ENCODE measurements at regions not wholly inside any gene's neighbourhood (a gene's known extent, or its start where the extent isn't known, plus 50 kb on each side); places are given as distances from the start of the nearest gene placed in this dataset.

GRCh38 chr7:94761451-94761850 is 105.5 kb upstream of the SGCE start:
- no peak for TF ChIP-seq CTCF (IDR thresholded peaks at IDR 0.05)
- H3K27me3 Mint-ChIP-seq = no peaks in the 10 kb centered on the region
- intact Hi-C loops (cut with DNase I, micrococcal nuclease) = no loop called here
- no peak overlapping the region for H3K4me3 Mint-ChIP-seq
- H3K36me3 ChIP-seq (ENCODE audit: insufficient read depth, low read length) = no peaks in the 10 kb centered on the region
- no peaks in the 10 kb centered on the region for H3K4me1 ChIP-seq (ENCODE audit: insufficient read depth, low read length)
- no peak for DNase-seq
- H3K9me3 ChIP-seq (ENCODE audit: control insufficient read depth in 1 of 2, insufficient read depth in 1 of 2, low read length in 2 of 2) = peaks cover 0 to 4% of the 10 kb centered on the region in 2 experiments
- H3K9me3 Mint-ChIP-seq = peaks cover 4% of the 10 kb centered on the region
- no peak overlapping the region for H3K27ac ChIP-seq (ENCODE audit: low read depth in 1 of 2, low read length in 2 of 2)
- ChIA-PET POLR2A (no interaction called here), CTCF (interaction anchor here (1.7 kb wide), 1 partner anchor 9 kb away, joined by 3 read pairs; no protein-coding TSS in a partner anchor)
- H3K36me3 Mint-ChIP-seq (ENCODE audit: low read depth) = no peaks in the 10 kb centered on the region
- no peaks in the 10 kb centered on the region for H3K4me1 Mint-ChIP-seq (ENCODE audit: low read depth)
- ATAC-seq (ENCODE audit: poor library complexity) = no peak
- no peak overlapping the region for H3K27ac Mint-ChIP-seq
- no peak overlapping the region for H3K4me3 ChIP-seq (ENCODE audit: low read length)
- H3K27me3 ChIP-seq (ENCODE audit: control insufficient read depth in 1 of 2, insufficient read depth in 2 of 2, low read length in 2 of 2) = no peaks in the 10 kb centered on the region

GRCh38 chr7:94763268-94763667 is 107.3 kb upstream of the SGCE start:
- Histone ChIP-seq H3K27me3 (ENCODE audit: control insufficient read depth in 1 of 2, insufficient read depth in 2 of 2, low read length in 2 of 2) (no peaks in the 10 kb centered on the region), H3K9me3 (ENCODE audit: control insufficient read depth in 1 of 2, insufficient read depth in 1 of 2, low read length in 2 of 2) (no peaks in the 10 kb centered on the region), H3K36me3 (ENCODE audit: insufficient read depth, low read length) (no peaks in the 10 kb centered on the region), H3K4me3 (ENCODE audit: low read length) (no peak overlapping the region), H3K4me1 (ENCODE audit: insufficient read depth, low read length) (no peaks in the 10 kb centered on the region), H3K27ac (ENCODE audit: low read depth in 1 of 2, low read length in 2 of 2) (no peak overlapping the region)
- Mint-ChIP-seq H3K36me3 (ENCODE audit: low read depth) (no peaks in the 10 kb centered on the region), H3K27ac (no peak overlapping the region), H3K4me3 (no peak overlapping the region), H3K9me3 (peaks cover 4% of the 10 kb centered on the region), H3K4me1 (ENCODE audit: low read depth) (no peaks in the 10 kb centered on the region), H3K27me3 (peaks cover 4% of the 10 kb centered on the region)
- ChIA-PET POLR2A (no interaction called here), CTCF (no interaction called here)
- intact Hi-C loops (cut with DNase I, micrococcal nuclease) = no loop called here
- ATAC-seq (ENCODE audit: poor library complexity) (no peak), DNase-seq (no peak)
- no peak for TF ChIP-seq CTCF (IDR thresholded peaks at IDR 0.05)

GRCh38 chr7:94769724-94770123 is 113.8 kb upstream of the SGCE start:
- Mint-ChIP-seq H3K36me3 (ENCODE audit: low read depth) (no peaks in the 10 kb centered on the region), H3K9me3 (no peaks in the 10 kb centered on the region), H3K4me1 (ENCODE audit: low read depth) (no peaks in the 10 kb centered on the region), H3K27ac (no peak overlapping the region), H3K27me3 (peaks cover 20% of the 10 kb centered on the region), H3K4me3 (no peak overlapping the region)
- Histone ChIP-seq H3K9me3 (ENCODE audit: control insufficient read depth in 1 of 2, insufficient read depth in 1 of 2, low read length in 2 of 2) (peaks cover 0 to 6% of the 10 kb centered on the region in 2 experiments), H3K4me1 (ENCODE audit: insufficient read depth, low read length) (no peaks in the 10 kb centered on the region), H3K27ac (ENCODE audit: low read depth in 1 of 2, low read length in 2 of 2) (no peak overlapping the region), H3K36me3 (ENCODE audit: insufficient read depth, low read length) (no peaks in the 10 kb centered on the region), H3K4me3 (ENCODE audit: low read length) (no peak overlapping the region), H3K27me3 (ENCODE audit: control insufficient read depth in 1 of 2, insufficient read depth in 2 of 2, low read length in 2 of 2) (no peaks in the 10 kb centered on the region)
- POLR2A ChIA-PET = no interaction called here
- DNase-seq (no peak), ATAC-seq (ENCODE audit: poor library complexity) (no peak)
- intact Hi-C loops (cut with DNase I, micrococcal nuclease) = no loop called here
- CTCF ChIA-PET = no interaction called here
- no peak for TF ChIP-seq CTCF (IDR thresholded peaks at IDR 0.05)

Measured in CD4-positive, alpha-beta T cell (primary cell).